Keratinocyte (primary cell): ENCODE measurements at regions not wholly inside any gene's neighbourhood (a gene's known extent, or its start where the extent isn't known, plus 50 kb on each side); places are given as distances from the start of the nearest gene placed in this dataset.

Experiments used
- DNase-seq: peaks from one replicate; pipeline ENCODE4 v3.0.0-alpha.2; 2011; ENCODE audit warnings: low read depth, missing footprints, low spot score
- FAIRE-seq: peaks from 2 replicates; lab custom pipeline; 2011; peaks lifted over from hg19 to GRCh38; lab: Jason Lieb, UNC
- H2AFZ ChIP-seq: 2 replicates; pipeline ENCODE4 v1.6.0; 2012; ENCODE audit warnings: low read length, control low read depth, inconsistent platforms; ENCODE audit not compliant: control insufficient read depth
- H3K27ac ChIP-seq: 2 replicates; pipeline ENCODE4 v1.5.1; 2011; ENCODE audit warnings: low read length; ENCODE audit not compliant: control insufficient read depth, insufficient read depth
- H3K27me3 ChIP-seq: 3 replicates; pipeline ENCODE4 v1.6.0; 2011; ENCODE audit warnings: low read length; ENCODE audit not compliant: control insufficient read depth, insufficient read depth; ENCODE audit errors: extremely low read depth
- H3K36me3 ChIP-seq, 2 experiments: 2 replicates in 1 of 2; 3 replicates in 1 of 2; pipeline ENCODE4 v1.5.1; 2011; ENCODE audit warnings: low read length in 2 of 2, mild to moderate bottlenecking in 1 of 2; ENCODE audit not compliant: control insufficient read depth in 2 of 2, insufficient read depth in 2 of 2; ENCODE audit errors: extremely low read depth in 1 of 2
- H3K4me1 ChIP-seq: 3 replicates; pipeline ENCODE4 v1.5.1; 2011; ENCODE audit warnings: low read length; ENCODE audit not compliant: control insufficient read depth, insufficient read depth; ENCODE audit errors: extremely low read depth
- H3K4me2 ChIP-seq: 3 replicates; pipeline ENCODE4 v1.6.0; 2011; ENCODE audit warnings: low read depth, low read length; ENCODE audit not compliant: control insufficient read depth, insufficient read depth; ENCODE audit errors: extremely low read depth
- H3K4me3 ChIP-seq, 3 experiments: fragments of 200-600 bp in 1 of 3; sonication (generic) in 1 of 3; 2 replicates in 2 of 3; 3 replicates in 1 of 3; pipeline ENCODE4 v1.5.1; 2011 to 2016; ENCODE audit warnings: low read length in 3 of 3, mild to moderate bottlenecking in 3 of 3, control low read depth in 2 of 3, inconsistent platforms in 1 of 3, low read depth in 1 of 3, mixed read lengths in 1 of 3, mixed run types in 1 of 3, moderate library complexity in 1 of 3; ENCODE audit not compliant: control insufficient read depth in 2 of 3, insufficient read depth in 2 of 3; ENCODE audit errors: extremely low read depth in 1 of 3
- H3K79me2 ChIP-seq: 2 replicates; pipeline ENCODE4 v1.6.0; 2012; ENCODE audit warnings: low read length; ENCODE audit not compliant: control insufficient read depth, insufficient read depth
- H3K9ac ChIP-seq: 3 replicates; pipeline ENCODE4 v1.6.0; 2011; ENCODE audit warnings: low read length; ENCODE audit not compliant: control insufficient read depth, insufficient read depth; ENCODE audit errors: extremely low read depth
- H3K9me1 ChIP-seq: 3 replicates; pipeline ENCODE4 v1.6.0; 2011; ENCODE audit warnings: low read length; ENCODE audit not compliant: control insufficient read depth, insufficient read depth; ENCODE audit errors: extremely low read depth
- H3K9me3 ChIP-seq: 2 replicates; pipeline ENCODE4 v1.5.1; 2012; ENCODE audit warnings: low read depth, low read length; ENCODE audit not compliant: control insufficient read depth
- H4K20me1 ChIP-seq: 3 replicates; pipeline ENCODE4 v1.6.0; 2011; ENCODE audit warnings: low read length; ENCODE audit not compliant: control insufficient read depth, insufficient read depth; ENCODE audit errors: extremely low read depth
- CTCF ChIP-seq, 3 experiments: IDR thresholded peaks in 1 of 3; conservative IDR thresholded peaks in 1 of 3; optimal IDR thresholded peaks in 1 of 3; 2 replicates in 2 of 3; 3 replicates in 1 of 3; pipeline versions ENCODE3 to v1.5.1; 2011; ENCODE audit warnings: low read length in 3 of 3, mild to moderate bottlenecking in 3 of 3, moderate library complexity in 2 of 3, control low read depth in 1 of 3, inconsistent platforms in 1 of 3; ENCODE audit not compliant: insufficient read depth in 2 of 3; ENCODE audit errors: extremely low read depth in 1 of 3
- EZH2 ChIP-seq: IDR thresholded peaks from one replicate; pipeline ENCODE4 v1.6.1; 2012; ENCODE audit warnings: inconsistent platforms, mild to moderate bottlenecking, low read length, moderate library complexity
- dilution Hi-C: fragments of 300-500 bp; cut with MboI; formaldehyde crosslinking; loops from one replicate; pipeline ENCODE4 v1.7.0; 2020; ENCODE audit warnings: low sequenced_read_pairs; ENCODE audit not compliant: extremely low pct_ligation_motif_present

DNA sequence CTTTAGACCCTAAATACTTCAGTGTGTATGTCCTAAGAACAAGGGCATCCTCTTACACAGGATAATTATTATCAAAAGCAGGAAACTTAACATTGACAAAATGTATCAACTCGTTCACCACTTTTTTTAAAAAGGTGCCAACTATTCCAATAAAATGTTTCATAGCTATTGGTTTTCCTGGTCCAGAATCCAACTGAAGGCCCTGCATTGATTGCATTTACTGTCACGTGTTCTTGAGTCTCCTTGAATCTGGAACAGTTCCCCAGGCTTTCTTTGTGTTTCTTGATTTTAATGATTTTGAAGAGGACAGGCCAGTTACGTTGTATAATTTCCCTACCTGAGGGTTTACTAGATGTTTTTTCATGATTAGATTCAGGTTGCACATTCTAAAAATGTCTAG lies 94.6 kb upstream of the ARHGEF3 start:
- no peaks in the 10 kb centered on the region for H3K79me2 ChIP-seq
- no peak overlapping the region for H3K27ac ChIP-seq
- H3K27me3 ChIP-seq = no peaks in the 10 kb centered on the region
- FAIRE-seq (no peak), DNase-seq (no peak)
- no peak overlapping the region for H3K9ac ChIP-seq
- no peak overlapping the region for H3K4me3 ChIP-seq
- no peak overlapping the region for H2AFZ ChIP-seq
- H4K20me1 ChIP-seq = no peaks in the 10 kb centered on the region
- dilution Hi-C loops = no loop called here
- H3K36me3 ChIP-seq = no peaks in the 10 kb centered on the region
- no peak overlapping the region for H3K4me2 ChIP-seq
- no peaks in the 10 kb centered on the region for H3K4me1 ChIP-seq
- H3K9me3 ChIP-seq = no peaks in the 10 kb centered on the region
- H3K9me1 ChIP-seq = no peaks in the 10 kb centered on the region
- no peak for TF ChIP-seq EZH2
- no peak for TF ChIP-seq CTCF (optimal IDR thresholded peaks at IDR 0.05 in 1 of 3, IDR thresholded peaks at IDR 0.05 in 1 of 3, conservative IDR thresholded peaks at IDR 0.05 in 1 of 3; ENCODE audit: extremely low read depth in 1 of 3, insufficient read depth in 2 of 3, low read length in 3 of 3)

- H3K4me1 ChIP-seq = no peaks in the 10 kb centered on the region
- TF ChIP-seq CTCF (optimal IDR thresholded peaks at IDR 0.05 in 1 of 3, IDR thresholded peaks at IDR 0.05 in 1 of 3, conservative IDR thresholded peaks at IDR 0.05 in 1 of 3; ENCODE audit: extremely low read depth in 1 of 3, insufficient read depth in 2 of 3, low read length in 3 of 3) (no peak), EZH2 (no peak)
- DNase-seq (no peak), FAIRE-seq (peak; percentile 48)
- H3K27ac ChIP-seq = no peak overlapping the region
- no peaks in the 10 kb centered on the region for H3K36me3 ChIP-seq
- dilution Hi-C loops = no loop called here
- H3K4me3 ChIP-seq = no peak overlapping the region
- no peaks in the 10 kb centered on the region for H3K9me1 ChIP-seq
- no peak overlapping the region for H2AFZ ChIP-seq
- H4K20me1 ChIP-seq = no peaks in the 10 kb centered on the region
- no peak overlapping the region for H3K9ac ChIP-seq
- H3K4me2 ChIP-seq = no peak overlapping the region
- no peaks in the 10 kb centered on the region for H3K27me3 ChIP-seq
- H3K79me2 ChIP-seq = no peaks in the 10 kb centered on the region
- H3K9me3 ChIP-seq = no peaks in the 10 kb centered on the region
Measured at GRCh38 chr3:56894881-56895431, 93.2 kb upstream of the ARHGEF3 start.
